GM10266 (cell line): ENCODE measurements at regions not wholly inside any gene's neighbourhood (a gene's known extent, or its start where the extent isn't known, plus 50 kb on each side); places are given as distances from the start of the nearest gene placed in this dataset.

Experiments used
- DNase-seq: peaks from one replicate; pipeline ENCODE4 v3.0.0; 2012; ENCODE audit errors: extremely low spot score
- CTCF ChIP-seq: IDR thresholded peaks from 2 replicates; pipeline ENCODE4 v1.5.1; 2012; ENCODE audit warnings: mild to moderate bottlenecking, low read depth; ENCODE audit not compliant: control insufficient read depth, insufficient read depth; ENCODE audit errors: missing control alignments

GRCh38 chr13:50631041-50631440 is 212.5 kb downstream of the DLEU7 start:
- no peak for DNase-seq
- TF ChIP-seq CTCF: no peak

GRCh38 chr13:50634339-50634738 is 209.2 kb downstream of the DLEU7 start:
- DNase-seq: no peak
- no peak for TF ChIP-seq CTCF

- peak; percentile 18 for DNase-seq
- no peak for TF ChIP-seq CTCF
Measured at GRCh38 chr13:50635504-50635903, 208.0 kb downstream of the DLEU7 start.

DNA sequence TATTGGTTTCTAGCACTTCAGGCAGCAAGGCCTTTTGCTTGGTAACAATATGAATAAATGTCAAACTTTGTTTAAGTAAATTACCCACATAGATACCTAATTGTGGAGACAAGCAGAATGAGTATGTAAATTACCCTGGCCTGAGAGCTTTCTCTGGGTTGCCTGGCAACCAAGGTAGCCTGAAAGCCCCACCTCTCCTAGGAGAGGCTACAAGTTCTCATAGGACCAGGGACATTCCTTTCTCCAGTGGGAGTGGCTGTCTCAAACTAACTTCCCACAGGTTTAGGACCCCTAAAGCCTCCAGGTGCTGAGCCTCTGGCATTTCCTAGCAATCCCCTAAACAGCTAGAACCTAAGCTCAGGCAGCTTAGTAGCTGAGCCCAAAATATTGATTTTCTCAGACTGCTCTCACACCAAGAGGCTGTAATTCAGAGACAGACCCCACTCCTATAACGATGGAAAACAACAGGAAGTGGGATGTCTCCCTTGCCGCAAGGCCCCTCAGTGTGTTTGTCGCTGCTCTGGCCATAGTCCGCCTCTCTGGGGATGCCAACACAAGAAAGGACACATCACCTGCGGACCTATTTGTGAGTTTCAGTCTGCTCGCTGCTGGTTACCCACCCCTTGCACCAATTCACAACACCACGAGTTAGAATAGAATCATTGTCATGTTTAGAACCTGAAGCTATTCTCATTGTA is 207.3 kb downstream of the DLEU7 start:
- peak; percentile 64 for DNase-seq
- no peak for TF ChIP-seq CTCF

DNA sequence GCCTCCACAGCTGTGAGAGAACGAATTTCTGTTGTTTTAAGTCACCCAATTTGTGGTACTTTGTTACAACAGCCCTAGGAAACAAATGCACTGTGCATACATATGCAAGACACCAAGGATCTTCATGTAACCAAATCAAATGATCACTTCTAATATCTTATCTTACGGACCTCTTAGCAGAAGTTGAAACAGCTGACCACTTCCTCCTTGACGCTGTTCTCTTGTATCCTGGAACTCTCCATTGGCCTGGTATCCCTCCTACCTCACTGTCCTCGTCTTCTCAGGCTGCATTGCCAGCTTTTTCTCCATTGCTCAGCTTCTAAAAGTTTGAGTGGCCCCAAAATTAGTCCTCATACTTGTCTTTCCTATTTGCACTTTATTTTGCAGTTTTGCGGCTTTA is 200.4 kb downstream of the DLEU7 start:
- no peak for TF ChIP-seq CTCF
- no peak for DNase-seq

- TF ChIP-seq CTCF: no peak
Measured at GRCh38 chr13:50644081-50644871, 199.2 kb downstream of the DLEU7 start.

GRCh38 chr13:50645092-50645491 is 198.4 kb downstream of the DLEU7 start:
- TF ChIP-seq CTCF: no peak
- no peak for DNase-seq

More at GRCh38 chr13:50644081-50644871, 199.2 kb downstream of the DLEU7 start:
- DNase-seq: no peak
